SK-N-SH (cell line): ENCODE measurements at regions not wholly inside any gene's neighbourhood (a gene's known extent, or its start where the extent isn't known, plus 50 kb on each side); places are given as distances from the start of the nearest gene placed in this dataset.

Experiments
- CTCF ChIA-PET: fragments of 300-600, 350-600 bp; formaldehyde crosslinking; extraction: SDS; loops from one replicate; lab custom pipeline; 2021; lab: Yijun Ruan, JAX
- POLR2A ChIA-PET: fragments of 350-600 bp; sonication (Branson Sonifier 250); formaldehyde crosslinking; extraction: SDS; loops from one replicate; lab custom pipeline; 2020; ENCODE audit warnings: antibody characterized with exemption, inconsistent platforms; lab: Yijun Ruan, JAX
- DNase-seq: peaks from one replicate; pipeline ENCODE4 v3.0.0; 2012
- H2AFZ ChIP-seq: fragments of 200-600 bp; sonication (generic); 2 replicates; pipeline ENCODE4 v1.8.1; 2016; ENCODE audit warnings: antibody characterized with exemption, mild to moderate bottlenecking, low read depth
- H3F3A ChIP-seq: fragments of 200-600 bp; sonication (generic); replicated peaks from 2 replicates; pipeline ENCODE3; 2016; ENCODE audit warnings: antibody characterized with exemption, mild to moderate bottlenecking; ENCODE audit not compliant: insufficient read depth
- H3K27ac ChIP-seq, 2 experiments: fragments of 200-500 bp in 1 of 2; fragments of 200-600 bp in 1 of 2; sonication (Bioruptor generic) in 1 of 2; sonication (generic), shearing (Covaris generic) in 1 of 2; 2 replicates each; pipeline versions ENCODE4 v1.5.1 to v1.6.1; 2014 to 2016; ENCODE audit warnings: low read depth in 2 of 2, inconsistent platforms in 1 of 2, low read length in 1 of 2, mild to moderate bottlenecking in 1 of 2, mixed read lengths in 1 of 2
- H3K27me3 ChIP-seq: fragments of 200-600 bp; sonication (generic), shearing (Covaris generic); 2 replicates; pipeline ENCODE4 v1.6.1; 2016; ENCODE audit warnings: mixed run types; ENCODE audit not compliant: insufficient read depth
- H3K36me3 ChIP-seq, 2 experiments: fragments of 200-500 bp in 1 of 2; fragments of 200-600 bp in 1 of 2; sonication (Bioruptor generic) in 1 of 2; sonication (generic) in 1 of 2; replicated peaks in 1 of 2; 2 replicates each; pipeline versions ENCODE3 to v1.5.1; 2014 to 2016; ENCODE audit warnings: low read length in 1 of 2, mild to moderate bottlenecking in 1 of 2; ENCODE audit not compliant: insufficient read depth in 2 of 2, control insufficient read depth in 1 of 2
- H3K4me1 ChIP-seq, 2 experiments: fragments of 200-500 bp in 1 of 2; fragments of 200-600 bp in 1 of 2; sonication (Bioruptor generic) in 1 of 2; sonication (generic), shearing (Covaris generic) in 1 of 2; 2 replicates each; pipeline versions ENCODE4 v1.5.1 to v1.6.1; 2014 to 2016; ENCODE audit warnings: low read depth in 1 of 2, low read length in 1 of 2, mixed run types in 1 of 2; ENCODE audit not compliant: insufficient read depth in 2 of 2, control insufficient read depth in 1 of 2
- H3K4me2 ChIP-seq: fragments of 200-600 bp; sonication (generic), shearing (Covaris generic); 2 replicates; pipeline ENCODE4 v1.6.1; 2017; ENCODE audit warnings: mixed run types
- H3K4me3 ChIP-seq, 2 experiments: fragments of 200-500 bp in 1 of 2; fragments of 200-600 bp in 1 of 2; sonication (Bioruptor generic) in 1 of 2; sonication (generic), shearing (Covaris generic) in 1 of 2; 2 replicates each; pipeline versions ENCODE4 v1.5.1 to v1.8.1; 2014 to 2016; ENCODE audit warnings: low read depth in 2 of 2, inconsistent platforms in 1 of 2, low read length in 1 of 2, mild to moderate bottlenecking in 1 of 2, mixed read lengths in 1 of 2, moderate library complexity in 1 of 2
- H3K79me2 ChIP-seq: fragments of 200-600 bp; sonication (generic); 2 replicates; pipeline ENCODE4 v1.8.1; 2017; ENCODE audit warnings: mild to moderate bottlenecking; ENCODE audit not compliant: insufficient read depth
- H3K9ac ChIP-seq: fragments of 200-600 bp; sonication (generic); 2 replicates; pipeline ENCODE4 v1.6.1; 2017; ENCODE audit warnings: mixed run types
- H3K9me2 ChIP-seq: fragments of 200-600 bp; sonication (generic); 2 replicates; pipeline ENCODE4 v1.6.1; 2017; ENCODE audit warnings: mixed run types
- H3K9me3 ChIP-seq: fragments of 200-600 bp; sonication (generic); 2 replicates; pipeline ENCODE4 v1.6.1; 2017; ENCODE audit warnings: mixed run types, mild to moderate bottlenecking, moderate library complexity
- H4K20me1 ChIP-seq: fragments of 200-600 bp; sonication (generic); 2 replicates; pipeline ENCODE4 v1.6.1; 2017; ENCODE audit warnings: mild to moderate bottlenecking, mixed run types; ENCODE audit not compliant: insufficient read depth
- CHD2 ChIP-seq: fragments of 150-350 bp; IDR thresholded peaks from 2 replicates; pipeline ENCODE4 v1.6.1; 2018; ENCODE audit warnings: low read length; ENCODE audit not compliant: partially characterized antibody
- CTCF ChIP-seq: fragments of 200-600 bp; sonication (generic); IDR thresholded peaks from 2 replicates; pipeline ENCODE4 v1.6.1; 2017; ENCODE audit warnings: antibody characterized with exemption, mild to moderate bottlenecking, moderate library complexity
- EZH2phosphoT487 ChIP-seq: fragments of 200-600 bp; sonication (generic); IDR thresholded peaks from 2 replicates; pipeline ENCODE4 v1.6.1; 2017; ENCODE audit warnings: low read depth, mixed run types, mild to moderate bottlenecking, antibody characterized with exemption, moderate library complexity, borderline replicate concordance
- FOSL2 ChIP-seq: IDR thresholded peaks from 2 replicates; pipeline ENCODE4 v1.4.0; 2012; ENCODE audit warnings: low read depth, mild to moderate bottlenecking, moderate library complexity, borderline replicate concordance
- FOXM1 ChIP-seq: IDR thresholded peaks from 2 replicates; pipeline ENCODE4 v1.4.0; 2012; ENCODE audit warnings: low read depth, mild to moderate bottlenecking
- GABPA ChIP-seq: IDR thresholded peaks from 2 replicates; pipeline ENCODE4 v1.4.0; 2012; ENCODE audit warnings: low read depth, mild to moderate bottlenecking
- GATA2 ChIP-seq: sonication (generic); formaldehyde crosslinking; IDR thresholded peaks from 2 replicates; pipeline ENCODE4 v1.5.0; 2020; ENCODE audit warnings: mild to moderate bottlenecking, missing genetic modification reagents
- IRF3 ChIP-seq: fragments of 150-350 bp; IDR thresholded peaks from 2 replicates; pipeline ENCODE4 v1.6.1; 2016; ENCODE audit warnings: mild to moderate bottlenecking, low read depth, low read length
- JUND ChIP-seq: IDR thresholded peaks from 2 replicates; pipeline ENCODE4 v1.4.0; 2012
- MAX ChIP-seq: IDR thresholded peaks from 2 replicates; pipeline ENCODE4 v1.4.0; 2012; ENCODE audit warnings: low read depth
- MEF2A ChIP-seq: IDR thresholded peaks from 2 replicates; pipeline ENCODE4 v1.4.0; 2012; ENCODE audit warnings: low read depth, borderline replicate concordance
- MXI1 ChIP-seq: IDR thresholded peaks from 2 replicates; pipeline ENCODE4 v1.6.1; 2012; ENCODE audit warnings: mild to moderate bottlenecking, low read depth, low read length, improper control_type of control experiment
- NFIC ChIP-seq: IDR thresholded peaks from 2 replicates; pipeline ENCODE4 v1.4.0; 2012; ENCODE audit warnings: borderline replicate concordance
- NRF1 ChIP-seq: IDR thresholded peaks from 2 replicates; pipeline ENCODE4 v1.6.1; 2012; ENCODE audit warnings: low read depth, mild to moderate bottlenecking, low read length
- PBX3 ChIP-seq: IDR thresholded peaks from 2 replicates; pipeline ENCODE4; 2012
- RAD21 ChIP-seq: IDR thresholded peaks from 2 replicates; pipeline ENCODE4 v1.6.1; 2012; ENCODE audit warnings: mild to moderate bottlenecking, low read length
- RCOR1 ChIP-seq: fragments of 150-350 bp; IDR thresholded peaks from 2 replicates; pipeline ENCODE4 v1.6.1; 2017; ENCODE audit warnings: antibody characterized with exemption, low read length
- RFX5 ChIP-seq: IDR thresholded peaks from 2 replicates; pipeline ENCODE4 v1.6.1; 2012; ENCODE audit warnings: mild to moderate bottlenecking, improper control_type of control experiment, low read length
- RXRA ChIP-seq: IDR thresholded peaks from 2 replicates; pipeline ENCODE4 v1.4.0; 2012; ENCODE audit warnings: low read depth, mild to moderate bottlenecking, borderline replicate concordance
- SMC3 ChIP-seq: IDR thresholded peaks from 2 replicates; pipeline ENCODE4 v1.6.1; 2012; ENCODE audit warnings: low read depth, low read length, improper control_type of control experiment
- TEAD4 ChIP-seq: IDR thresholded peaks from 2 replicates; pipeline ENCODE4 v1.4.0; 2012; ENCODE audit warnings: mild to moderate bottlenecking, borderline replicate concordance; ENCODE audit not compliant: insufficient read depth
- USF1 ChIP-seq: IDR thresholded peaks from 2 replicates; pipeline ENCODE4 v1.4.0; 2012; ENCODE audit warnings: low read depth, borderline replicate concordance
- USF2 ChIP-seq: fragments of 150-350 bp; IDR thresholded peaks from 2 replicates; pipeline ENCODE4 v1.6.1; 2017; ENCODE audit warnings: antibody characterized with exemption, low read length, low read depth, borderline replicate concordance
- YY1 ChIP-seq: IDR thresholded peaks from 2 replicates; pipeline ENCODE4 v1.4.0; 2012; ENCODE audit warnings: low read depth, mild to moderate bottlenecking
- ZBTB33 ChIP-seq: IDR thresholded peaks from 2 replicates; pipeline ENCODE4 v1.4.0; 2012; ENCODE audit warnings: low read depth, borderline replicate concordance
- WGBS: methylation state at CpG from one replicate; pipeline ENCODE4 v1.1.6; 2017; ENCODE audit warnings: low lambda C conversion rate; 5-methylcytosine and 5-hydroxymethylcytosine counted together

GRCh38 chr2:228549441-228550007 is 368.0 kb upstream of the SPHKAP start (continued):
- no peak for TF ChIP-seq PBX3

GRCh38 chr2:228548230-228548629 is 366.7 kb upstream of the SPHKAP start:
- Histone ChIP-seq H3K27me3 (no peaks in the 10 kb centered on the region), H2AFZ (peak overlapping the region; percentile 62; the same call in 1 of the 2 replicates), H3K36me3 (no peaks in the 10 kb centered on the region), H4K20me1 (no peaks in the 10 kb centered on the region), H3K4me3 (no peak overlapping the region), H3F3A (peaks cover 8% of the 10 kb centered on the region), H3K9me2 (no peaks in the 10 kb centered on the region), H3K4me2 (no peak overlapping the region), H3K9ac (no peak overlapping the region), H3K27ac (no peak overlapping the region), H3K4me1 (peaks cover 0 to 10% of the 10 kb centered on the region in 2 experiments; a peak in 1 of 4 replicates), H3K9me3 (no peaks in the 10 kb centered on the region), H3K79me2 (no peaks in the 10 kb centered on the region)
- POLR2A ChIA-PET: no interaction called here
- WGBS: 3% methylated on average over 1 of the region's 1 CpG
- CTCF ChIA-PET: no interaction called here
- DNase-seq: no peak
- TF ChIP-seq USF2 (no peak), YY1 (peak; percentile 15; the same call in 1 of the 2 replicates), JUND (0 out of 2 replicates have a peak, but pooled peaks have one; percentile 27), TEAD4 (no peak), NFIC (no peak), GATA2 (CRISPR knock-in tag) (no peak), CTCF (no peak), MXI1 (no peak), FOSL2 (peak; percentile 27; the same call in 1 of the 2 replicates), FOXM1 (no peak), ZBTB33 (no peak), MEF2A (no peak), CHD2 (no peak), EZH2phosphoT487 (no peak), MAX (no peak), RXRA (no peak), IRF3 (no peak), NRF1 (no peak), USF1 (no peak), RAD21 (no peak), SMC3 (no peak), GABPA (no peak), RFX5 (no peak), RCOR1 (no peak)
